HEK293 (cell line): ENCODE measurements at regions not wholly inside any gene's neighbourhood (a gene's known extent, or its start where the extent isn't known, plus 50 kb on each side); places are given as distances from the start of the nearest gene placed in this dataset.

Experiments used
- CTCF ChIA-PET: fragments of 350-600 bp; formaldehyde crosslinking; extraction: SDS; loops from one replicate; lab custom pipeline; 2021; ENCODE audit warnings: antibody characterized with exemption; lab: Yijun Ruan, JAX
- POLR2A ChIA-PET: fragments of 300-600 bp; formaldehyde crosslinking; extraction: SDS; loops from one replicate; lab custom pipeline; 2020; ENCODE audit warnings: antibody characterized with exemption, inconsistent platforms; lab: Yijun Ruan, JAX
- H3K27ac ChIP-seq: fragments of 200-500 bp; sonication (Bioruptor generic); 2 replicates; pipeline ENCODE4 v1.5.1; 2014; ENCODE audit warnings: low read depth, low read length, control low read depth, inconsistent platforms; ENCODE audit errors: extremely low read depth
- H3K36me3 ChIP-seq, 2 experiments: fragments of 200-500 bp in 1 of 2; sonication (Bioruptor generic) in 1 of 2; 1 replicate in 1 of 2; 2 replicates in 1 of 2; pipeline ENCODE4 v1.5.1; 2014 to 2017; ENCODE audit warnings: inconsistent platforms in 2 of 2, low read length in 2 of 2; ENCODE audit not compliant: control insufficient read depth in 2 of 2, insufficient read depth in 1 of 2
- H3K4me1 ChIP-seq: fragments of 200-500 bp; sonication (Bioruptor generic); 2 replicates; pipeline ENCODE4 v1.5.1; 2014; ENCODE audit warnings: mild to moderate bottlenecking, low read length, inconsistent platforms; ENCODE audit not compliant: control insufficient read depth, insufficient read depth
- H3K4me3 ChIP-seq: 2 replicates; pipeline ENCODE4 v1.5.1; 2011; ENCODE audit warnings: low read depth, mild to moderate bottlenecking, control low read depth, low read length, moderate library complexity
- H3K9me3 ChIP-seq: fragments of 200-500 bp; sonication (Bioruptor generic); 2 replicates; pipeline ENCODE4 v1.5.1; 2014; ENCODE audit warnings: low read depth, low read length, inconsistent platforms; ENCODE audit not compliant: control insufficient read depth, insufficient read depth
- KLF10 ChIP-seq: fragments of 450-650 bp; IDR thresholded peaks from 2 replicates; pipeline ENCODE4 v1.5.1; 2018; ENCODE audit warnings: missing biosample characterization, mild to moderate bottlenecking, missing genetic modification characterization
- SP2 ChIP-seq: fragments of 450-650 bp; formaldehyde crosslinking; IDR thresholded peaks from 2 replicates; pipeline ENCODE4 v1.5.1; 2016; ENCODE audit warnings: missing biosample characterization, missing genetic modification characterization
- YY1 ChIP-seq: fragments of 450-650 bp; formaldehyde crosslinking; IDR thresholded peaks from 2 replicates; pipeline ENCODE4 v1.5.1; 2018; ENCODE audit warnings: missing biosample characterization, missing genetic modification characterization
- ZFP69B ChIP-seq: fragments of 450-650 bp; formaldehyde crosslinking; IDR thresholded peaks from 2 replicates; pipeline ENCODE4 v1.5.1; 2016; ENCODE audit warnings: missing biosample characterization, missing genetic modification characterization
- ZNF10 ChIP-seq: fragments of 450-650 bp; formaldehyde crosslinking; IDR thresholded peaks from 2 replicates; pipeline ENCODE4 v1.5.1; 2017; ENCODE audit warnings: missing biosample characterization, missing genetic modification characterization
- ZNF157 ChIP-seq: fragments of 450-650 bp; formaldehyde crosslinking; IDR thresholded peaks from 2 replicates; pipeline ENCODE4 v1.5.1; 2016; ENCODE audit warnings: missing biosample characterization, missing genetic modification characterization
- ZNF16 ChIP-seq: fragments of 450-650 bp; formaldehyde crosslinking; IDR thresholded peaks from 2 replicates; pipeline ENCODE4 v1.5.1; 2016; ENCODE audit warnings: low read depth, missing biosample characterization, missing genetic modification characterization
- ZNF174 ChIP-seq: fragments of 450-650 bp; formaldehyde crosslinking; IDR thresholded peaks from 2 replicates; pipeline ENCODE4 v1.5.0; 2017; ENCODE audit warnings: missing biosample characterization, mild to moderate bottlenecking, missing genetic modification characterization
- ZNF23 ChIP-seq: fragments of 450-650 bp; formaldehyde crosslinking; IDR thresholded peaks from 2 replicates; pipeline ENCODE4 v1.5.1; 2016; ENCODE audit warnings: missing biosample characterization, missing genetic modification characterization, borderline replicate concordance
- ZNF266 ChIP-seq: fragments of 450-650 bp; formaldehyde crosslinking; IDR thresholded peaks from 2 replicates; pipeline ENCODE4 v1.5.1; 2016; ENCODE audit warnings: missing biosample characterization, missing genetic modification characterization, low read depth
- ZNF350 ChIP-seq: fragments of 450-650 bp; formaldehyde crosslinking; IDR thresholded peaks from 2 replicates; pipeline ENCODE4 v1.5.0; 2017; ENCODE audit warnings: missing biosample characterization, mild to moderate bottlenecking, missing genetic modification characterization
- ZNF501 ChIP-seq: fragments of 450-650 bp; formaldehyde crosslinking; IDR thresholded peaks from 2 replicates; pipeline ENCODE4 v1.5.1; 2016; ENCODE audit warnings: missing biosample characterization, missing genetic modification characterization
- ZNF555 ChIP-seq: fragments of 450-650 bp; formaldehyde crosslinking; conservative IDR thresholded peaks from 2 replicates; pipeline ENCODE4 v1.5.1; 2017; ENCODE audit warnings: missing biosample characterization, mild to moderate bottlenecking, missing genetic modification characterization, inconsistent platforms
- ZNF561 ChIP-seq: fragments of 450-650 bp; IDR thresholded peaks from 2 replicates; pipeline ENCODE4 v1.5.1; 2018; ENCODE audit warnings: missing biosample characterization, missing genetic modification characterization, borderline replicate concordance
- ZNF610 ChIP-seq: fragments of 450-650 bp; formaldehyde crosslinking; IDR thresholded peaks from 2 replicates; pipeline ENCODE4 v1.5.1; 2016; ENCODE audit warnings: missing biosample characterization, missing genetic modification characterization, borderline replicate concordance
- ZNF621 ChIP-seq: fragments of 450-650 bp; formaldehyde crosslinking; IDR thresholded peaks from 2 replicates; pipeline ENCODE4 v1.5.1; 2017; ENCODE audit warnings: missing biosample characterization, missing genetic modification characterization
- ZNF626 ChIP-seq: fragments of 450-650 bp; sonication (Bioruptor Pico); formaldehyde crosslinking; IDR thresholded peaks from 2 replicates; pipeline ENCODE4 v1.5.1; 2018; ENCODE audit warnings: missing biosample characterization, missing genetic modification characterization, inconsistent platforms
- ZNF658 ChIP-seq: fragments of 450-650 bp; formaldehyde crosslinking; IDR thresholded peaks from 2 replicates; pipeline ENCODE4; 2016; ENCODE audit warnings: missing biosample characterization, missing genetic modification characterization
- TF ChIP-seq, protein P1 (sequence below): sonication (generic); formaldehyde crosslinking; IDR thresholded peaks from 2 replicates; pipeline ENCODE4 v1.8.1; 2022; ENCODE audit warnings: mild to moderate bottlenecking, moderate library complexity, missing genetic modification reagents
- TF ChIP-seq, protein P2 (sequence below): fragments of 450-650 bp; formaldehyde crosslinking; IDR thresholded peaks from 2 replicates; pipeline ENCODE4 v1.5.1; 2016; ENCODE audit warnings: missing biosample characterization, missing genetic modification characterization
- TF ChIP-seq, protein P3 (sequence below): fragments of 450-650 bp; formaldehyde crosslinking; IDR thresholded peaks from 2 replicates; pipeline ENCODE4 v1.5.1; 2016; ENCODE audit warnings: missing biosample characterization, missing genetic modification characterization
- TF ChIP-seq, protein P4 (sequence below): IDR thresholded peaks from 2 replicates; pipeline ENCODE4 v1.6.1; 2011; ENCODE audit warnings: mild to moderate bottlenecking, low read depth, low read length, borderline replicate concordance
- TF ChIP-seq, protein P5 (sequence below): fragments of 450-650 bp; formaldehyde crosslinking; IDR thresholded peaks from 2 replicates; pipeline ENCODE4; 2016; ENCODE audit warnings: missing biosample characterization, missing genetic modification characterization
- TF ChIP-seq, protein P6 (sequence below): fragments of 450-650 bp; formaldehyde crosslinking; IDR thresholded peaks from 2 replicates; pipeline ENCODE4 v1.5.1; 2017; ENCODE audit warnings: missing biosample characterization, missing genetic modification characterization
- TF ChIP-seq, protein P7 (sequence below): fragments of 450-650 bp; formaldehyde crosslinking; IDR thresholded peaks from 2 replicates; pipeline ENCODE4 v1.5.1; 2016; ENCODE audit warnings: missing biosample characterization, missing genetic modification characterization

DNA sequence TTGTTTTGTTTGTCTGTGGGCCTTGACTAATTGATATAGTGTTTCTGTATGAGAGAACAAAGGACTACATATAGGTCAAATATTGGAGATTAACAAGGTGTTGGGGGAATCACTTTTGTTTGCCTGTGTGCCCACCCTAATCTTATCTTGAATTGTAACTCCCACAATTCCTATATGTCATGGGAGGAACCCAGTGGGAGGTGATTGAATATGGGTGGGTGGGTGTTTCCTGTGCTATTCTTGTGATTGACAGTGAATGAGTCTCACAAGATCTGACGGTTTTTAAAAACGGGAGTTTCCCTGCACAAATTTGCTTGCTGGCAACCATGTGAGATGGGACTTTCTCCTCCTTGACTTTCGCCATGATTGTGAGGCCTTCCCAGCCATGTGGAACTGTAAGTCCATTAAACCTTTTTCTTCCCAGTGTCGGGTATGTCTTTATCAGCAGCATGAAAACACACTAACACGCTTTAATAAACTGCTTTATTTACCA is 64.9 kb upstream of the HSPB3 start (continued):
- no peak for TF ChIP-seq ZNF621 (tag by site-specific recombination)
- no peak for TF ChIP-seq ZNF658 (tag by site-specific recombination)

DNA sequence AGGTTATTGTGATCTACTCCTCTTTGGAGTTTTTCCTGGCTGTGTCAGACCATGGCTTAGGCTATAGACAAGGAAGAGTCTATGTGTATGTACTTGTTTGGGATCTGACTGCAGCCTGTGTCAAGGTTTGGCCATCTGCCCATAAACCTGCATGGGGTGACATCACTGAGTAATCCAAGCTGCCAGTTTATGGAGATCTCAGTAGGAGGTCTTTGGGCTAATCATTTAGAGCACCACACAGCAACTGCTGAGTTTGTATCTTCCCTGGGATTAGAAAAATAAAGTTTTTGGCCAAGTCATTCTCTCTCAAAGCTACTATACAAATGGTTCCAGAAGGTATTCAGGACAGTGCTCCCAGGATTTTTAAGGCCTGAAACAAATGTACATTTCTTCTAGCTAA is 65.5 kb upstream of the HSPB3 start:
- H3K4me1 ChIP-seq = peaks cover 31% of the 10 kb centered on the region
- H3K27ac ChIP-seq = peak overlapping the region; percentile 74; the same call in 1 of the 2 replicates
- POLR2A ChIA-PET = interaction anchor here (0.9 to 3.4 kb wide), 2 partner anchors 13 to 80 kb away, joined by 3 to 49 read pairs; partner anchors contain the start of gene ARL15
- H3K36me3 ChIP-seq = no peaks in the 10 kb centered on the region
- CTCF ChIA-PET = interaction anchor here (2.4 kb wide), 1 partner anchor 29 kb away, joined by 7 read pairs; no protein-coding TSS in a partner anchor
- H3K9me3 ChIP-seq = no peaks in the 10 kb centered on the region
- no peak overlapping the region for H3K4me3 ChIP-seq
- TF ChIP-seq ZNF16 (tag by site-specific recombination) (no peak), ZNF10 (peak; percentile 100), ZNF658 (tag by site-specific recombination) (no peak), SP2 (tag by site-specific recombination) (no peak), ZNF174 (tag by site-specific recombination) (no peak), ZNF561 (peak; percentile 67; the same call in 1 of the 2 replicates), ZNF157 (tag by site-specific recombination) (no peak), ZNF610 (tag by site-specific recombination) (no peak; the same call in 1 of the 2 replicates), ZNF266 (tag by site-specific recombination) (no peak), ZFP69B (tag by site-specific recombination) (no peak), ZNF501 (peak; percentile 45; the same call in 1 of the 2 replicates), ZNF555 (tag by site-specific recombination) (no peak), ZNF621 (tag by site-specific recombination) (no peak), ZNF23 (tag by site-specific recombination) (no peak), KLF10 (tag by site-specific recombination) (peak; percentile 72), ZNF350 (tag by site-specific recombination) (no peak), YY1 (tag by site-specific recombination) (no peak), ZNF626 (tag by site-specific recombination) (no peak)
- TF ChIP-seq, protein P1, sequence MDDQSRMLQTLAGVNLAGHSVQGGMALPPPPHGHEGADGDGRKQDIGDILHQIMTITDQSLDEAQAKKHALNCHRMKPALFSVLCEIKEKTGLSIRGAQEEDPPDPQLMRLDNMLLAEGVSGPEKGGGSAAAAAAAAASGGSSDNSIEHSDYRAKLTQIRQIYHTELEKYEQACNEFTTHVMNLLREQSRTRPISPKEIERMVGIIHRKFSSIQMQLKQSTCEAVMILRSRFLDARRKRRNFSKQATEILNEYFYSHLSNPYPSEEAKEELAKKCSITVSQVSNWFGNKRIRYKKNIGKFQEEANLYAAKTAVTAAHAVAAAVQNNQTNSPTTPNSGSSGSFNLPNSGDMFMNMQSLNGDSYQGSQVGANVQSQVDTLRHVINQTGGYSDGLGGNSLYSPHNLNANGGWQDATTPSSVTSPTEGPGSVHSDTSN = no peak
- TF ChIP-seq, protein P2, sequence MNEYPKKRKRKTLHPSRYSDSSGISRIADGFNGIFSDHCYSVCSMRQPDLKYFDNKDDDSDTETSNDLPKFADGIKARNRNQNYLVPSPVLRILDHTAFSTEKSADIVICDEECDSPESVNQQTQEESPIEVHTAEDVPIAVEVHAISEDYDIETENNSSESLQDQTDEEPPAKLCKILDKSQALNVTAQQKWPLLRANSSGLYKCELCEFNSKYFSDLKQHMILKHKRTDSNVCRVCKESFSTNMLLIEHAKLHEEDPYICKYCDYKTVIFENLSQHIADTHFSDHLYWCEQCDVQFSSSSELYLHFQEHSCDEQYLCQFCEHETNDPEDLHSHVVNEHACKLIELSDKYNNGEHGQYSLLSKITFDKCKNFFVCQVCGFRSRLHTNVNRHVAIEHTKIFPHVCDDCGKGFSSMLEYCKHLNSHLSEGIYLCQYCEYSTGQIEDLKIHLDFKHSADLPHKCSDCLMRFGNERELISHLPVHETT (tag by site-specific recombination) = peak; percentile 90; the same call in 1 of the 2 replicates
- TF ChIP-seq, protein P3, sequence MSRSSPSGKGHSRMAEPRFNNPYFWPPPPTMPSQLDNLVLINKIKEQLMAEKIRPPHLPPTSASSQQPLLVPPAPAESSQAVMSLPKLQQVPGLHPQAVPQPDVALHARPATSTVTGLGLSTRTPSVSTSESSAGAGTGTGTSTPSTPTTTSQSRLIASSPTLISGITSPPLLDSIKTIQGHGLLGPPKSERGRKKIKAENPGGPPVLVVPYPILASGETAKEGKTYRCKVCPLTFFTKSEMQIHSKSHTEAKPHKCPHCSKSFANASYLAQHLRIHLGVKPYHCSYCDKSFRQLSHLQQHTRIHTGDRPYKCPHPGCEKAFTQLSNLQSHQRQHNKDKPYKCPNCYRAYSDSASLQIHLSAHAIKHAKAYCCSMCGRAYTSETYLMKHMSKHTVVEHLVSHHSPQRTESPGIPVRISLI (tag by site-specific recombination) = no peak
- TF ChIP-seq, protein P4, sequence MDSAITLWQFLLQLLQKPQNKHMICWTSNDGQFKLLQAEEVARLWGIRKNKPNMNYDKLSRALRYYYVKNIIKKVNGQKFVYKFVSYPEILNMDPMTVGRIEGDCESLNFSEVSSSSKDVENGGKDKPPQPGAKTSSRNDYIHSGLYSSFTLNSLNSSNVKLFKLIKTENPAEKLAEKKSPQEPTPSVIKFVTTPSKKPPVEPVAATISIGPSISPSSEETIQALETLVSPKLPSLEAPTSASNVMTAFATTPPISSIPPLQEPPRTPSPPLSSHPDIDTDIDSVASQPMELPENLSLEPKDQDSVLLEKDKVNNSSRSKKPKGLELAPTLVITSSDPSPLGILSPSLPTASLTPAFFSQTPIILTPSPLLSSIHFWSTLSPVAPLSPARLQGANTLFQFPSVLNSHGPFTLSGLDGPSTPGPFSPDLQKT = no peak
- TF ChIP-seq, protein P5, sequence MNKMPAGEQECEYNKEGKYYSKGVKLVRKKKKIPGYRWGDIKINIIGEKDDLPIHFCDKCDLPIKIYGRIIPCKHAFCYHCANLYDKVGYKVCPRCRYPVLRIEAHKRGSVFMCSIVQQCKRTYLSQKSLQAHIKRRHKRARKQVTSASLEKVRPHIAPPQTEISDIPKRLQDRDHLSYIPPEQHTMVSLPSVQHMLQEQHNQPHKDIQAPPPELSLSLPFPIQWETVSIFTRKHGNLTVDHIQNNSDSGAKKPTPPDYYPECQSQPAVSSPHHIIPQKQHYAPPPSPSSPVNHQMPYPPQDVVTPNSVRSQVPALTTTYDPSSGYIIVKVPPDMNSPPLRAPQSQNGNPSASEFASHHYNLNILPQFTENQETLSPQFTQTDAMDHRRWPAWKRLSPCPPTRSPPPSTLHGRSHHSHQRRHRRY (tag by site-specific recombination) = no peak
- TF ChIP-seq, protein P6, sequence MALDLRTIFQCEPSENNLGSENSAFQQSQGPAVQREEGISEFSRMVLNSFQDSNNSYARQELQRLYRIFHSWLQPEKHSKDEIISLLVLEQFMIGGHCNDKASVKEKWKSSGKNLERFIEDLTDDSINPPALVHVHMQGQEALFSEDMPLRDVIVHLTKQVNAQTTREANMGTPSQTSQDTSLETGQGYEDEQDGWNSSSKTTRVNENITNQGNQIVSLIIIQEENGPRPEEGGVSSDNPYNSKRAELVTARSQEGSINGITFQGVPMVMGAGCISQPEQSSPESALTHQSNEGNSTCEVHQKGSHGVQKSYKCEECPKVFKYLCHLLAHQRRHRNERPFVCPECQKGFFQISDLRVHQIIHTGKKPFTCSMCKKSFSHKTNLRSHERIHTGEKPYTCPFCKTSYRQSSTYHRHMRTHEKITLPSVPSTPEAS (tag by site-specific recombination) = no peak; the same call in 1 of the 2 replicates
- TF ChIP-seq, protein P7, sequence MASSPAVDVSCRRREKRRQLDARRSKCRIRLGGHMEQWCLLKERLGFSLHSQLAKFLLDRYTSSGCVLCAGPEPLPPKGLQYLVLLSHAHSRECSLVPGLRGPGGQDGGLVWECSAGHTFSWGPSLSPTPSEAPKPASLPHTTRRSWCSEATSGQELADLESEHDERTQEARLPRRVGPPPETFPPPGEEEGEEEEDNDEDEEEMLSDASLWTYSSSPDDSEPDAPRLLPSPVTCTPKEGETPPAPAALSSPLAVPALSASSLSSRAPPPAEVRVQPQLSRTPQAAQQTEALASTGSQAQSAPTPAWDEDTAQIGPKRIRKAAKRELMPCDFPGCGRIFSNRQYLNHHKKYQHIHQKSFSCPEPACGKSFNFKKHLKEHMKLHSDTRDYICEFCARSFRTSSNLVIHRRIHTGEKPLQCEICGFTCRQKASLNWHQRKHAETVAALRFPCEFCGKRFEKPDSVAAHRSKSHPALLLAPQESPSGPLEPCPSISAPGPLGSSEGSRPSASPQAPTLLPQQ (tag by site-specific recombination) = peak; percentile 70
